ENCODE measurements at regions not wholly inside any gene's neighbourhood (a gene's known extent, or its start where the extent isn't known, plus 50 kb on each side); places are given as distances from the start of the nearest gene placed in this dataset.

DNA sequence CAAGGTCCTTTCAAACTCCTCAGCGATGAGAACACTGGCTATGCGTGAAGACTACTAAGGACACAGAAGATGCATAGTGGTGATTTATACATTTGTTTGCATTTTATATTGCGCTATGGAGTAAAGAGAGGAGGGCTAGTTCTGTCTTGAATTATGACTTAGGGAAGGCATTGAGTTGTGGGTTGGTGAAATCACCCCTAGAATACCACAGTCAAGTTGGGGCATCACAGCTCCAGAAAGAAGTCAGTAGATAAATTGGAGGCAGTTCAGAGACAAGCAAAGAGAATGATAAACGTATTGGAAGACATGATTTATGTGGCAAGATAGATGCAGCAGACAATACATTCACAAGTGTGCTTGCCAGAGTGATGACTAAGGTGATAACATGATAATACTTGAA is 460.4 kb downstream of the EPHA4 start:
- DNase-seq (ENCODE audit: low read depth in 1 of 2, low spot score in 1 of 2), result no peak

- DNase-seq (ENCODE audit: low read depth in 1 of 2, low spot score in 1 of 2), result no peak
These were observed 459.4 kb downstream of the EPHA4 start for GRCh38 chr2:221112744-221113143.

GRCh38 chr2:221115944-221116343 is 456.2 kb downstream of the EPHA4 start:
- DNase-seq (ENCODE audit: low read depth in 1 of 2, low spot score in 1 of 2), result no peak

DNA sequence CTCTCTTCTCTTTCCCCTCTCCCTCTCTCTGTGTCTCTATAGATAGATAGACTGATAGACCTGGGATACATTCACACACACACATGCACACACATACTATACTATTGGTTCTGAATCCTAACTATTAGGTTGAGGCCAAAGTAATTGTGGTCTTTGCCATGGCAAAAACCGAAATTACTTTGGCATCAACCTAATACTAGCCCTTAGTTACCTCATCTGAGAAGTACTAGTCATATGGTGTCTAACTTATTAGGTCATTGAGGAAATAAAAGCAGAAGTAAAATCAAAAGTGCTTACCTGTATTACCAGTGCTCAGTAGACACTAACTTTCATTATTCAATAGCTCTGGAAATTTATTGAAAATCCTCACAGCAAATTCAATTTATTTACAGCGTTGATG is 451.5 kb downstream of the EPHA4 start:
- DNase-seq (ENCODE audit: low read depth in 1 of 2, low spot score in 1 of 2), result no peak

DNA sequence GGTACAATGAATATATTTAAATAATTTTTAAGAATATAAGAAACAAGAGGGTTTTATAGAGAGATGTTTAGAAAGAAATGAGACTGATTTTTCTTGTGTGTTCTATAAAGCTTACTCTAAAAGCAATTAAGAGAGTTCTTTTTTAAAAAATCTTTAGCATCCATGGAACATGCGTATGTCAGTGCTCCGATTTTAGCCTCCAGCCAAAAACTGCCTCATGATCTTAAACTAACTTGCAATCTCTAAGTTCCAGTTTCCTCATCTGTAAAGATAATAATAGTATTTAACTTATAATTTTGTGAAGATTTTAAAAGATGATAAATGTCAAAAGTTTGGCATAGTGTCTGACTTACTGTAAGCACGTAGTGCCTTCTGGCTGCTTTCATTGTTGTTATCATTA is 448.7 kb downstream of the EPHA4 start:
- DNase-seq (ENCODE audit: low read depth in 1 of 2, low spot score in 1 of 2), result no peak

- no peak for DNase-seq (ENCODE audit: low read depth in 1 of 2, low spot score in 1 of 2)
These were observed 447.4 kb downstream of the EPHA4 start for GRCh38 chr2:221124532-221125240.

- no peak for DNase-seq (ENCODE audit: low read depth in 1 of 2, low spot score in 1 of 2)
These were observed 446.4 kb downstream of the EPHA4 start for GRCh38 chr2:221125691-221126090.

DNA sequence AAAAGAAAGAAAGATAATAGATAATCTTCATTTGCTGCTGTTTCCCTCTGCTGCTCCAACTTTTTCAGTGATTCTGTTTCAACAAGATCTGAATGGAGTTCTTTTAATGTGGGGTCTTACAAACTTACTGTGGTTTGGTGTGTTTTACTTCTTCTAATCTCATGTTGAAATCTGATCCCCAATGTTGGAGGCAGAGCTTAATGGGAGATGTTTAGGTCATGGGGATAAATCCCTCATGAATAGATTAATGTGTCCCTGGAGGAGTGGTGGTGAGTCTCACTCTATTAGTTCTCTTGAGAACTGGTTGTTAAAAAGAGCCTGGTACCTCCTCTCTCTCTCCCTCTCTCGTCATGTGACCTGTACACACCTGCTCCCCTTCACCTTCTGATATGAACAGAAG is 442.4 kb downstream of the EPHA4 start:
- DNase-seq (ENCODE audit: low read depth in 1 of 2, low spot score in 1 of 2), result no peak

DNA sequence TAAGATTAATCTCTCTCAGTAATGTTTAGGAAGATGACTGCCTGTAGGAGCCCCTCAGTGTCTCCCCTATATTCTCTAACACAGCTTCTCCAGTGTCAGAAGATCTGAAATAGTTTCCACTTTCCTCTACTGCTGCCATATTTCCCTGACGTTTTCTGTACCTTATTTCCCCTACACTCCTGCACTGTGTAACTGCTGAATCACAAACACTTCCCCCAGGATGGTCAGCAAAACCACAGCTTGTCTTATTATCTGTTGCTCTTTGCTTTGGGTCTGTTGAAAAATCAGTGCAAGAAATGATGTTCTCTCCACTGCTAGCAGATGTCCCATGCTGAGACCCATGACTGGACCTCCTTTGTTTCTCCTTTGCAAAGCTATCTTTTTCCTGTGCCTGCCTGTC is 441.7 kb downstream of the EPHA4 start:
- DNase-seq (ENCODE audit: low read depth in 1 of 2, low spot score in 1 of 2), result no peak

- no peak for DNase-seq (ENCODE audit: low read depth in 1 of 2, low spot score in 1 of 2)
These were observed 438.2 kb downstream of the EPHA4 start for GRCh38 chr2:221133941-221134340.

DNA sequence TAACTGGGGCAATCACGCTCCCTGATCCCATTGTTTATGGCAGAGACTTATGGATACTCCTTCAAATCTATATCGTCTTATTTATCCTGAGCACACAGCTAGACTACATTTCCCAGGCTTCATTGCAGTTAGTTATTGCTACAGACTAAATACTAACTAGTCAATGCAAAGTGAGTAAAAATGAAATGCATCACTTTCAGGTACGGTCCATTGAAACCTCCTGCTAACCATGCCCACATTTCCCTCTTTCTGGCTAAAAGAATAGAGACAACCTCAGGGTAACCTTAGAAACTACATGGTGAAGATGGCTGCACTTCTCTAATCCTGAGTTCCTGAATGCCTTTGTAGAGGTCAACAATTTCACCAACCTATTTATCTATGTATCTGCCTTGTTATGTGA is 437.4 kb downstream of the EPHA4 start:
- no peak for DNase-seq (ENCODE audit: low read depth in 1 of 2, low spot score in 1 of 2)

DNA sequence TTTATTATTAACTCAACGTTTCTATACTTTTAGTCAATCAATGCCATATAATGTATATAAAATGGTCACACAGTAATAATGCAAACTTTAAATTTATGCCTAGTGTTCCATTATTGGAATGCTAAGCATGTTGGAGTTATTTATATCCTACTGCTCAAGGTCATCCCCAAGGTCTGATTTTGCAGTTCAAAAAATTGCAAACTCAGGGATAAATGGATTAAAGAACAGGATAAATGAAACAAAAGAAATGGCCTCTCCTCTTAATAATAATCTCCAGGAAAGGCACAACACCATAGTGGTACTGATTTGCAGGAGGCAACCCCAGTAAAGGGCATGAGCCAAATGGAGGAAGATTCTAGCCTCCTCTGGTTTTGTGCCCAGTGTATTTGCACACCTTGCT is 436.4 kb downstream of the EPHA4 start:
- no peak for DNase-seq (ENCODE audit: low read depth in 1 of 2, low spot score in 1 of 2)

- DNase-seq (ENCODE audit: low read depth in 1 of 2, low spot score in 1 of 2), result no peak
These were observed 434.7 kb downstream of the EPHA4 start for GRCh38 chr2:221137385-221137784.

- no peak for DNase-seq (ENCODE audit: low read depth in 1 of 2, low spot score in 1 of 2)
These were observed 429.8 kb downstream of the EPHA4 start for GRCh38 chr2:221142341-221142740.

GRCh38 chr2:221143231-221143630 is 428.9 kb downstream of the EPHA4 start:
- no peak for DNase-seq (ENCODE audit: low read depth in 1 of 2, low spot score in 1 of 2)

DNA sequence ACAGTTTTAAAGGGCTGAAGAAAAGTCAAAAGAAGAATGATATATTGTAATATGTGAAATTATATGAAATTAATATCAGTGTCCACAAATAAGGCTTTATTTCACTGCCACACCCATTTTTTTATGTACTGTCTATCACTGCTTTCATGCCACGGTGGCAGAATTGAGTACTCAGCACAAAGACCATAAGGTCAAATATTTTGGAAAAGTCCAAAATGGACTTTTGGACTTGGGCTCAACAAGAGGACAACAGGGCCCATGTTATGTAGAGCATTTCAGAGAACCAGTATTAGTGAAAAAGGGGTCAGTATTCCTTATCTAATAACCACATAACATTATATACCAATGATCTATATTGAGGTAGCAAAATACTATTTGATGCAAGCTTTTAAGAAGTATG is 427.2 kb downstream of the EPHA4 start:
- no peak for DNase-seq (ENCODE audit: low read depth in 1 of 2, low spot score in 1 of 2)

- DNase-seq (ENCODE audit: low read depth in 1 of 2, low spot score in 1 of 2), result no peak
These were observed 426.7 kb downstream of the EPHA4 start for GRCh38 chr2:221145396-221145795.

DNA sequence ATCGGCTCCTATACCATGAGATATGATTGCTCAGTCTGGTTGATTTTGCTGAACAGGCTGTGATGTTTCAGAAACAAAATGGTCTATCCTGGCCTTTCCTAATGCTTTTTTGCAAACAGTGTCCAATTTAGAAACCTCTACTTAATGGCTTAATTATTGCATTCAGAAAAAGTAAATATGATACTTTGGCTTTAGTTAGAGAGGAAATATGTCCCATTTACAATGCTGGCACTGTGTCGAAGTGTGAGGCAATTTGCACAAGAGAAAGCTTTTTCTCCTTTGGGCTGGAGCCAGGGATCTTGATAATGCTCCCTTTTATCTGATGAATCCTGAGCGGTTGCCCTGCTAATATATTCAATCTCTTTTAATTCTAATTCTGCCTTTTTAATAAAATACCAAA is 418.9 kb downstream of the EPHA4 start:
- DNase-seq (ENCODE audit: low read depth in 1 of 2, low spot score in 1 of 2), result no peak

- no peak for DNase-seq (ENCODE audit: low read depth in 1 of 2, low spot score in 1 of 2)
These were observed 417.9 kb downstream of the EPHA4 start for GRCh38 chr2:221154176-221154575.

DNA sequence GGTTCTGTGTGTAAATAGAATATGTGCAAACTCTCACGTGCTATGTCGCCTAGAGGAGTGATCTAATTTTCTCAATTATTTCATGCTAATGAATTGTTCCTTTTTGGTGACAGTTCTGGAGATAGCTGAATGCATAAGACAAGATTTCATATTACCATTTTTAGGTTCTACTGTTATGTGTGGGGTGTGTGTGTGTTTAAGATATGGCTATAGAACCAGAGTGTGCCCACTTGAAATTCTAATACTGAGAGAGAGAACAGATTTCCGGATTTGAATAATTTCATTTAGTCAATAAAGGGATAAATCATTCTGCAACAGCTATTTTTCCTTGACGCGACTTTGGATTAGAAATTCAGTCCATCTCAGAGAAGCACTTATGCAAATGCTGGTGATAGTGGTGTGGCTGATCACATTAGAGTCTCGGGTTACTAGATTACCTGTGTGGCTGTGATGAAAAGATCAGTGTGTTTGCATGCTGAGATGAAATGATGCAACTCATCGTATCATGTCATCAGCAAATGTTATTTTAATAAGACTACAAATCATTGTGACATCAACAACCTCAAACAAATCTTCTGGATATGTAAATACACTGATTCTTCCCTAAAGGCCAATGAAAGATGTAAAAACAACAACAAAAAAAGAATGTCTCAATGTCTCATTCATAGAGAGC is 415.9 kb downstream of the EPHA4 start:
- no peak for DNase-seq (ENCODE audit: low read depth in 1 of 2, low spot score in 1 of 2)

DNA sequence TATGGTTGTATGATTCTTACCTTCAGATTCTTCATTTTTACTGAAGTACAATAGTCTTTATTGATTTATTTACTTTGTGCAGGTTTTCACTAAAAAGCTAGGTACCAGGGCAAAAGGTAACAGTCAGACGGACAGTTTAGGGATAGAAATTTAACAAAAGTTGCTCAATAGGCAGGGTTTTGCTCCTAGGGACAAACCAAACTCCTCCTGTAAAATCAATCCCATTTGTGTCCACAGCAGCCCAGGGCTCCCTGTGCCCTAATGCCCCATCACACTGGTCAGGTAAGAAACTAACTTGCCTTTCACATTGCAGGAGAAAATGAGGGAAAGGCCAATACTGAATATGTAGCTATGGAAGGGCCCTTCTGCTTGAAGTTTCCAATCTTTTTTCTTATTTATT is 410.9 kb downstream of the EPHA4 start:
- no peak for DNase-seq (ENCODE audit: low read depth in 1 of 2, low spot score in 1 of 2)

- no peak for DNase-seq (ENCODE audit: low read depth in 1 of 2, low spot score in 1 of 2)
These were observed 405.8 kb downstream of the EPHA4 start for GRCh38 chr2:221166292-221166691.

GRCh38 chr2:221167561-221167960 is 404.5 kb downstream of the EPHA4 start:
- no peak for DNase-seq (ENCODE audit: low read depth in 1 of 2, low spot score in 1 of 2)

Measured in activated CD4-positive, alpha-beta T cell treated with anti-CD3 and anti-CD28 coated beads, Interleukin-2, amount 50 U/mL, for 24 hours (primary cell).